GM21381 (cell line): ENCODE measurements at regions not wholly inside any gene's neighbourhood (a gene's known extent, or its start where the extent isn't known, plus 50 kb on each side); places are given as distances from the start of the nearest gene placed in this dataset.
"Not testable (repeated sequence)": the region's sequence is repeated elsewhere in the genome, so short reads cannot be mapped to it uniquely, and the experiment has no call there.

Experiments used
- ATAC-seq: cut with Tn5 transposase; IDR thresholded peaks from one replicate; pipeline ENCODE4 v1.9.1; 2021; ENCODE audit warnings: mild to moderate bottlenecking, moderate library complexity; ENCODE audit not compliant: unreplicated experiment

DNA sequence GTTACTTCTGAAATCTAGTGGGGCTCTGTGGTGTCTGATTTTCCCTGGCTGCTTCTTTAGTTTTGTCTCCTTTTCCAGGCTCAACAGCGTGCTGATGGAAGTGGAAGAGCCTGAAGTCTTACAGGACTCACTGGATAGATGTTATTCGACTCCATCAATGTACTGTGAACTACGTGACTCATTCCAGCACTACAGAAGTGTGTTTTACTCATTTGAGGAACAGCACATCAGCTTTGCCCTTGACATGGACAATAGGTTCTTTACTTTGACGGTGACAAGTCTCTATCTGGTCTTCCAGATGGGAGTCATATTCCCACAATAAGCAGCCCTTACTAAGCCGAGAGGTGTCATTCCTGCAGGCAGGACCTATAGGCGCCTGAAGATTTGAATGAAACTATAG is 51.1 kb downstream of the NBPF8 start:
- not testable (repeated sequence) for ATAC-seq

DNA sequence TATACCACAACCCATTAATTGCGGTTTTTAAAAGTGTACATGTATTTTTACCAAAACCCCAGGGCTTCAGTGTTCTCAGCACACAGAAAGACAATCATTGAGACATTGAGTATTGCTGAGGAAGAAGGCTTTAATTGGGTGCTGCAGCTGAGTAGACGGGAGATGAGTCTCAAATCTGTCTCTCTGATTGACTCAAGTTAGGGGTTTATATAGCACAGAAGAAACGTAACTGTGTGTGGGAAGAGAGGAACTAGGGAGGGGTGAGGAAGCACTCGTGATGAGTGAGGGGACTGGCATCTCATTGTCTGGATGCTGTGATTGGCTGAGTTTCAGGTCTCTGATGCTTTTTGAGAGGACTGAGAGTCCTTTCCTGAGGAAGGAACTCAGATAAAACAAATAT is 62.8 kb downstream of the NBPF8 start:
- ATAC-seq, result not testable (repeated sequence)

- ATAC-seq, result not testable (repeated sequence)
These were observed 63.6 kb downstream of the NBPF8 start for GRCh38 chr1:120478400-120478799.

GRCh38 chr1:120487542-120487941 is 72.7 kb downstream of the NBPF8 start:
- not testable (repeated sequence) for ATAC-seq

DNA sequence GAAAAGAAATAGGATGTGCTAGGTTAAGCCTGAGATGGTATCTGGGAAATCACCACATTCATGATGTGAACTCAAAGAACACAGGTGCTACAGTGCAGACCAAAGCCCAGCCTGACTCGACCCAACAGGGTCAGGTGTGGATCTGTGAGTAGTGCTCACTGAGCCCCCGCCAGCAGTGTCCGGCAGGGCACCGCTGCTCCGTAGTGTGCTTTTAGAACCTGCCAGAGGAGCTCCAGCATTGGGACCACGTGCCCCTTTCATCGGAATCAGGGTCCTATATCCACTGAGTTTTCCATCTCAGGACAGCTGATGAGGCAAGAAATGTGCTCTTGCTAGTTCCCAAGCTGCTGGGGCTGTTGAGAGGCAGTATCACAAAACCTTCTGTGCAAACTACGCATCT is 74.4 kb downstream of the NBPF8 start:
- ATAC-seq, result not testable (repeated sequence)

GRCh38 chr1:120497145-120497544 is 82.3 kb downstream of the NBPF8 start:
- ATAC-seq, result not testable (repeated sequence)

DNA sequence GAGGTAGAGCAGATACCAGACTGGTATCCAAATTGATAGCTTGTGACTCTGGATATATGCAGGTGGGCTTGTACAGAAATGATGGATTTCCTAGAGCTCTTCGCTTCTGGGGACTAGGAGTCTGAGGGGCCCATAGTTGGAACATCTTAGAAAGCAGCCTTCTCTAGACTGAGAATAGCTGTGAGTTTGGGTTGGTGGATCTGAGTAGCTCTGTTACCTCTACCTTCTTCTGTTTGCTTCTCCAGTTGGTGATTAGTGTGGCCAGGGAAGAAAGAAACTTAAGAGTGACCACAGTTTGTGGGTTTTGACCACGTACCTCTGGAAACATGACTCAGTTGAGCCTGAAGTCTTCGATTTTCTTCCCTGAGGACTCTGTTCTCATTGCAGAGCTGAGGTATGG is 88.4 kb downstream of the NBPF8 start:
- not testable (repeated sequence) for ATAC-seq

DNA sequence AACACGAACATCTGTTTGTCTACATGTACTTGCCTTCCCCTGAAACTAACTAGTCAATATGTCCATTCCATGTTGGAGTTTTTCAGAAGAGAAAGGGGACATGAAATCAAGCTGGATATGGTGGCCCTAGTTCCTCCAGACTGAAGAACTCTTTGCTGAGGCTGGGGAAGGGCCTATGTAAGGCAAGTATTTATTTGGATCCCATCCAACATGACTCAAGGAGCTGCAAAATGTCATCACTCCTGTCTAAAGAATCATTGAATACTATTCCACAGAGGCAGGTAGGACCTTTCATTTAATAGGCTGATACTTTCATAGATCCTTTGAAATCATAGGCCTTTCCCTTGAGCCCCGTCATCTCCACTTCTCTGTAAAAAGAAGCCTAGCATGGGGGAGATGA is 91.5 kb downstream of the NBPF8 start:
- not testable (repeated sequence) for ATAC-seq

GRCh38 chr1:120508351-120508750 is 93.5 kb downstream of the NBPF8 start:
- ATAC-seq, result not testable (repeated sequence)

DNA sequence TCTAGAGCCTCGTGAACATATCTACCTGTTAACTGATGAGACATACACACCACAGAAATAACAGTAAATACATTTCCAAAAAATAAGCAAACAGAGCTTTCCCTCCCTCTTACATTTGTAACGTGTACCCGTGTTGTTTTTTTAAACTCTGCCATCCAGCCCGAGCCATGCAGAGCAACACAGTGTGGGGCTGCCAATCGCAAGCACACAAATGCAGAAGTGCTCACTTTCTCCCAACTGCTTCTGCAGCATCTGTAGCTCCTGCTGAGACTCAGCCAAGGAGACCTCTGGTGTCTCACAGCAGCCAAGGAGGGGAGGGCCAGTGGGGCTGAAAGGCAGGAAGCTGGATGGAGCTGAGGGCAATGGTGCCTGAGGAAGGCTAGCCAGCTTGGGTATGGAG is 94.4 kb downstream of the NBPF8 start:
- ATAC-seq, result not testable (repeated sequence)

DNA sequence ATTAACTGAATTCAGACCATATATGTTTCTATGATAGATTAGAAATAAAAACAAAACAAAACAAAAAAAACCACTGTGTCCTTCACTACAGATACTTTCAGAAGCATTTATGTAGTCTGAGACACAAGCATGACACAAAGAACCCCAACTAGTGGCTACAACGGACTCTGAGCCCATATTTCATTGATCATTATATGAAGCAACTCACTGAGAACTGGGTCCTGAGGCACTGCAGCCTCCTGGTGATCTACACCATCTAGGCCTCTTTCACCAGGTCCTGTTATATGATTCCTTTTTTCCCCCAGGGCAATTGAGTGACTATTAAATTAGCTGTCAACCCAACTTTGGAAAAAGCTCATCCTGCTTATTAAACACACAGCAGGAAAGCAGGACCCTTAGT is 98.3 kb downstream of the NBPF8 start:
- not testable (repeated sequence) for ATAC-seq

- not testable (repeated sequence) for ATAC-seq
These were observed 98.7 kb downstream of the NBPF8 start for GRCh38 chr1:120513531-120513930.

- ATAC-seq, result not testable (repeated sequence)
These were observed 104.4 kb downstream of the NBPF8 start for GRCh38 chr1:120519196-120519595.

GRCh38 chr1:120524416-120524815 is 109.6 kb downstream of the NBPF8 start:
- not testable (repeated sequence) for ATAC-seq

DNA sequence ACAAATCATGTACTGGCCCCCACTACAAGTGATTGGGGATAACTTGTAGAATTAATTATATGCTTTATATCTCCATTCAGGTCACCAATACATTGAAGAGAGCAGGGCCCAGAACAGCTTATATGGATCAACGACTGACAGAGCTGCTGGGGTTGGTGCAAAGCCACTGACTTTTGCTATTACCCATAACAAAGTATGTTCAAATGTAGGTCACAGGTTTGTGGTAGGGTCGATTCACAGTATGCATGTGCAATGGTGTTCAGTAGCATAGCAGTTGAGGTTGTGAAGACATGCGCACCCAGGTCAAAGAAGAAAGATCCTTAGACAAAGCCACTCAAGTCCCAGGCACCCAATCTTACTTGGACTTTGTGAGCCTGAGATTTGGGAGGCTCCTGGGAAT is 110.6 kb downstream of the NBPF8 start:
- ATAC-seq, result not testable (repeated sequence)

- not testable (repeated sequence) for ATAC-seq
These were observed 114.7 kb downstream of the NBPF8 start for GRCh38 chr1:120529475-120530089.

DNA sequence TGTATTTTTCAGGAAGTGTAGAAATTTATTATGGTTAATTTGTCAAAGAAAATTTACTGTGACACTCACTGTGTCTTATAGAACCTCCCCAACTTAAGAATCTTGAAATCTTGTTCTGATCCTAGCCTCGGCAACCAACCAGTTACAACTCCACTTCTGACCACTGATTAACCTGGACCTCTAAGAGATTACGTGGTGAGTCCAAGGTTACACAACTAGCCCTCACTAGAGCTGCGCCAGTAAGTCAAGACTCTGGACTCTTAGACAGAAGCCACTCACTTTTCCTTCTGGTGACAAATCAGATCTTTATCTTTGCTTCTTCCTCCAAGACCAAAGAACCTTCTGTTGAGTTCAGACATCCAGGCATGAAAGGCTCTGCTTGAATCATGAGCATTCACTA is 116.6 kb downstream of the NBPF8 start:
- ATAC-seq, result not testable (repeated sequence)

- peak; percentile 77 for ATAC-seq
These were observed 119.7 kb downstream of the NBPF8 start for GRCh38 chr1:120534361-120535047.

DNA sequence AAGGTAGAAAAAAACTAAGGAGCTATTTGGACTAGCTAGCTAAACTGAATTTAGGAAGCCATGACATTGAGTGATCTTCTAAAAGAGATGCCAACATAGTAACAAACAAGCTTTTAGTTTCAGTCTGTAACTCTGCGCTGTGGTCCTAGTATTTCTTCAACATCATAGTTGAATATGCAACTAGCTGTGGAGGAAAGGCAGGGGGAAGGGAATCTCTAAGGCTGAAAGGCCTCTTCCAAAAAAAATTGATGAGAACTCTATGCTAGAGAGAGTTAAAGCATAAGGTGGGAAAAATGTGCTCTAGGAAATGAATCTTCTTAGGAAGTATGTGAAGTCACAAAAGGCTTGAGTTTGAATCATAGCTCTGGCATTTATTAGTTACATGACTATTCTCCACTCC is 120.2 kb downstream of the NBPF8 start:
- ATAC-seq, result peak; percentile 68

DNA sequence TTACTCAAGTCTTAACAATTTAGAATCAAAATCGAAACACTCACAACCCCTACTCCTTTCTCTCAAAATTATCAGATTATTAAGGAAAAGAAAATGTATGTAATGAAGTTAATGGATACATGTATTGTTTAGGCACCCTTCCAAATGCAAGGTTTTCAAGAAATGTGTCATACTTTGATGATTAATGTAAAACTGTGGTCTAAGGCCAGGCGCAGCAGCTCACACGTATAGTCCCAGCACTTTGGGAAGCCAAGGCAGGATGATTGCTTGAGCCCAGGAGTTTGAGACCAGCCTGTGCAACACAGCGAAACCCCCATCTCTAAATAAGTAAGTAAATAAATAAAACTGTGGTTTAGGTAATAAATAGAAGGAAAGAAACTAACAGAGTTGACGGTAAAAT is 126.6 kb downstream of the NBPF8 start:
- ATAC-seq, result not testable (repeated sequence)

DNA sequence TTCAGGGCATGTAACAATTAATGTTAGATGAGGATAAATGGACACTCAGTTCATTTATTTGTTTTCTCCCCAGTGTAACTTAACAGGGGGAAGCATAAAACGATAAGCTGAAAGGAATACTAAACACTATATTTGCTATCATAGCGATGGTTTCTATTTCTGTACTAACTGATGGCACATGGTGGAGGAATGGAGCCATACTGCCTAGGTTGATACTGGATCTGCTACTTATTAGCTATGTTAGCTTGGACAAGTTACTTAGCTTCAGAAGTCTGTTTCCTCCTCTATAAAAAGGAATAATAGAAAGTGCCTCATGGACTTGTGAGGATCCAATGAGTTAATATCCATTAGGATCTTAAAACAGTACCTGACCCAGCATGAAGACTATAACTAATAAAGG is 127.5 kb downstream of the NBPF8 start:
- not testable (repeated sequence) for ATAC-seq

DNA sequence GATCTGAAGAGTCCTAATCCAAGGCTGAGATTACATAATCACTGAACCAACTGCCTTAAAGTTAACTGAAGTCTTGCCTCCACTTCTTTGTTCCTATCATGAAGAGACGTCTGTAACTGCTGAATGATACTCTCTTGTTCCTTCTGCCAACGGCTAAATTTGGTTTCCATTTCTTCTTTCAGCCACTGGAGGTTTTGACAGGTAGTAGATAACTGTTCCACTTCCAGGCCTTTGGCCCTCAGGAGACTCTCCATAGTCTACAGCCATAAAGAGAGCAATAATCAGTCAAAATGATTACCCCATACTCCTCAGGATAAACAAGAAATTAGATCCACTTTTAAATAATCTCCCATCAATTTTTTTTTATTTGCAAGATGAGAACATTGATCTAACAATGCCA is 128.1 kb downstream of the NBPF8 start:
- not testable (repeated sequence) for ATAC-seq
